ENCODE measurements at regions not wholly inside any gene's neighbourhood (a gene's known extent, or its start where the extent isn't known, plus 50 kb on each side); places are given as distances from the start of the nearest gene placed in this dataset.

- TF ChIP-seq CTCF (conservative IDR thresholded peaks at IDR 0.05 in 1 of 2, IDR thresholded peaks at IDR 0.05 in 1 of 2; ENCODE audit: low read depth in 1 of 2, low read length in 2 of 2) (no peak), EZH2 (IDR thresholded peaks at IDR 0.05; ENCODE audit: low read length, missing control alignments) (no peak)
Observed at GRCh38 chr1:38522915-38523567, 336.5 kb downstream of the RRAGC start.

Data from fibroblast of lung (primary cell).